Upper lobe of left lung (tissue), 6 donors: ENCODE measurements at regions not wholly inside any gene's neighbourhood (a gene's known extent, or its start where the extent isn't known, plus 50 kb on each side); places are given as distances from the start of the nearest gene placed in this dataset.

Experiments
- ATAC-seq, 2 donors: fragments of 200-7000 bp; cut with Tn5 transposase; one replicate each; pipeline ENCODE4 v1.9.1; 2022; ENCODE audit warnings: mild to moderate bottlenecking in 2 of 2, moderate library complexity in 2 of 2; ENCODE audit not compliant: low FRiP score in 2 of 2
- DNase-seq, 2 donors: peaks; one replicate each; pipeline ENCODE4 v3.0.0-alpha.2; 2019 to 2020
- H3K27ac ChIP-seq, 4 donors: fragments of 200-600 bp; sonication (generic); one replicate each; pipeline ENCODE4 v1.5.1; 2016 to 2019
- H3K27me3 ChIP-seq, 4 donors: fragments of 200-600 bp; sonication (generic); one replicate each; pipeline ENCODE4 v1.5.1; 2017 to 2019
- H3K36me3 ChIP-seq, 4 donors: fragments of 200-600 bp; sonication (generic); one replicate each; pipeline ENCODE4 v1.5.1; 2016 to 2019
- H3K4me1 ChIP-seq, 4 donors: fragments of 200-600 bp; sonication (generic); one replicate each; pipeline ENCODE4 v1.5.1; 2018 to 2019
- H3K4me3 ChIP-seq, 4 donors: fragments of 200-600 bp; sonication (generic); one replicate each; pipeline ENCODE4 v1.5.1; 2017 to 2019; ENCODE audit warnings: mild to moderate bottlenecking in 2 of 4, moderate library complexity in 1 of 4
- H3K9me3 ChIP-seq, 4 donors: fragments of 200-600 bp; sonication (generic); one replicate each; pipeline ENCODE4 v1.5.1; 2018 to 2019
- EP300 ChIP-seq, 4 donors: sonication (generic); formaldehyde crosslinking; IDR thresholded peaks; one replicate each; pipeline ENCODE4 v1.5.1; 2017; ENCODE audit warnings: antibody characterized with exemption in 4 of 4, control low read depth in 2 of 4
- POLR2A ChIP-seq, 4 donors: fragments of 450-650 bp; IDR thresholded peaks; one replicate each; pipeline ENCODE4 v1.5.1; 2016 to 2017; ENCODE audit warnings: antibody characterized with exemption in 4 of 4, mild to moderate bottlenecking in 2 of 4
- POLR2AphosphoS5 ChIP-seq, 2 donors: sonication (generic); formaldehyde crosslinking; IDR thresholded peaks; one replicate each; pipeline ENCODE4 v1.5.1; 2017; ENCODE audit warnings: antibody characterized with exemption in 2 of 2
- WGBS, 2 donors: methylation state at CpG; one replicate each; pipeline ENCODE4 v1.1.5; 2017 to 2018; 5-methylcytosine and 5-hydroxymethylcytosine counted together
- TF ChIP-seq, protein P1 (sequence below), 6 experiments: fragments of 450-650 bp in 4 of 6; fragments of 200-600 bp in 2 of 6; sonication (generic) in 2 of 6; IDR thresholded peaks; one replicate each; pipeline ENCODE4 v1.5.1; 2016 to 2019; ENCODE audit warnings: antibody characterized with exemption in 6 of 6
- donor health status: DM: no; HTN: no; CAD: no; lungs with moderate emphysema.
- donor health status: DM: no; HTN: yes; CAD: no; lungs with severe emphysema.

DNA sequence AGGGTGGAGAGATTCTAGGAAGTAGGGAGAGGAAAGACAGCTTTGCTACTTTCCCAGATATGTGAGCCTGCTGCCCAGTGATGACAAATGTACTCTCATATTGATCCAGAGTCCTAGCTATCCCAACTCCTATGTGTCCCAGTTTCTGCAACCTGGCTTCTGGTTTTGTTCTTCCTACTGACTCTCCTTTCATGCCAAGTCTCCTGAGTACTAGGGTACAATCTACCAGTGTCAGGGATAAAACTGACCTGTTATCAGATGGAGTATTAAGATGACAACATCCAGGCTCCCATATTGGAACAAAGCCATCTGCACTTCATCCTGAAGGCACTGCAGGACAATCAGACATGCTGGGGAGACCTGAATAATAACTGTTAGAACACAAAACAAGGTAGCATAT, 233.7 kb upstream of the PHYHIPL start:
- no peak overlapping the region for H3K27ac ChIP-seq
- DNase-seq (no peak), ATAC-seq (no peak)
- no peaks in the 10 kb centered on the region for H3K36me3 ChIP-seq
- no peaks in the 10 kb centered on the region for H3K27me3 ChIP-seq
- TF ChIP-seq POLR2A (IDR thresholded peaks at IDR 0.05), result no peak
- TF ChIP-seq, protein P1, sequence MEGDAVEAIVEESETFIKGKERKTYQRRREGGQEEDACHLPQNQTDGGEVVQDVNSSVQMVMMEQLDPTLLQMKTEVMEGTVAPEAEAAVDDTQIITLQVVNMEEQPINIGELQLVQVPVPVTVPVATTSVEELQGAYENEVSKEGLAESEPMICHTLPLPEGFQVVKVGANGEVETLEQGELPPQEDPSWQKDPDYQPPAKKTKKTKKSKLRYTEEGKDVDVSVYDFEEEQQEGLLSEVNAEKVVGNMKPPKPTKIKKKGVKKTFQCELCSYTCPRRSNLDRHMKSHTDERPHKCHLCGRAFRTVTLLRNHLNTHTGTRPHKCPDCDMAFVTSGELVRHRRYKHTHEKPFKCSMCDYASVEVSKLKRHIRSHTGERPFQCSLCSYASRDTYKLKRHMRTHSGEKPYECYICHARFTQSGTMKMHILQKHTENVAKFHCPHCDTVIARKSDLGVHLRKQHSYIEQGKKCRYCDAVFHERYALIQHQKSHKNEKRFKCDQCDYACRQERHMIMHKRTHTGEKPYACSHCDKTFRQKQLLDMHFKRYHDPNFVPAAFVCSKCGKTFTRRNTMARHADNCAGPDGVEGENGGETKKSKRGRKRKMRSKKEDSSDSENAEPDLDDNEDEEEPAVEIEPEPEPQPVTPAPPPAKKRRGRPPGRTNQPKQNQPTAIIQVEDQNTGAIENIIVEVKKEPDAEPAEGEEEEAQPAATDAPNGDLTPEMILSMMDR (IDR thresholded peaks at IDR 0.05), result no peak
- no peak for TF ChIP-seq EP300 (IDR thresholded peaks at IDR 0.05)
- TF ChIP-seq POLR2AphosphoS5 (IDR thresholded peaks at IDR 0.05), result no peak
- no peak overlapping the region for H3K4me3 ChIP-seq
- H3K4me1 ChIP-seq, result peaks cover 0 to 3% (median 0%) of the 10 kb centered on the region in 4 donors
- no peaks in the 10 kb centered on the region for H3K9me3 ChIP-seq

DNA sequence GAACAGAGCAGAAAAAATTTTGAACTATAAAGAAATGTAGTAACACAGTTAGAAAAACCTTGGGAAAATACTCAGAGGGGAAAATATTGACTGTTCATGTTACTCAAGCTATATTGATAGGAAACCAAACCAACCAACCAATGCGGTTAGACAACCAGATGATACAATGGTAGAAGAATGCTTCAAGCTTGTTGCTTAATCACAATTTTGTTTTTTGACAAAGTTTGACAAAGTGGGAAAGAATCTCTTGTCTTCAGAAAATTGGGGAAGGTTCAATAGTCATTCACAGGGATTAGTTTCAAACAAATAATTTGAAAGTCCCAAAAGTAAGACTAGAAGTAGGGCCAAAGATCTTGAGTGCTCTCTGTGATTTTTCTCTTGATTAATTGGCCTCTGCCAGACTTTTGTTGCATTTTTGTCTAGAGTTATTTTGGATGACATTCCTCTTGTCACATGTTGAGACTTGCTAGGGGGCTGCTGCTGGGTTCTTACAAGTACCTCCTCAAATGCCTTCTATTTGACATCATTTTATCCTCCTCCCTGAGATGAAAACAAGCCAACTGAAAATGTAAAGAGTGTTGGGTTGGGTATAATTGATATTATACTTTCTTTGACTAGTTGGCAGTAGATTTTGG, 233.1 kb upstream of the PHYHIPL start:
- H3K4me1 ChIP-seq, result peaks cover 0 to 3% (median 0%) of the 10 kb centered on the region in 4 donors
- ATAC-seq (no peak), DNase-seq (no peak)
- no peaks in the 10 kb centered on the region for H3K36me3 ChIP-seq
- no peak for TF ChIP-seq POLR2AphosphoS5 (IDR thresholded peaks at IDR 0.05)
- no peak for TF ChIP-seq EP300 (IDR thresholded peaks at IDR 0.05)
- 91 to 95% methylated on average over 1 of the region's 1 CpG for WGBS, 2 donors
- H3K27me3 ChIP-seq, result no peaks in the 10 kb centered on the region
- no peak overlapping the region for H3K27ac ChIP-seq
- no peaks in the 10 kb centered on the region for H3K9me3 ChIP-seq
- H3K4me3 ChIP-seq, result no peak overlapping the region

DNA sequence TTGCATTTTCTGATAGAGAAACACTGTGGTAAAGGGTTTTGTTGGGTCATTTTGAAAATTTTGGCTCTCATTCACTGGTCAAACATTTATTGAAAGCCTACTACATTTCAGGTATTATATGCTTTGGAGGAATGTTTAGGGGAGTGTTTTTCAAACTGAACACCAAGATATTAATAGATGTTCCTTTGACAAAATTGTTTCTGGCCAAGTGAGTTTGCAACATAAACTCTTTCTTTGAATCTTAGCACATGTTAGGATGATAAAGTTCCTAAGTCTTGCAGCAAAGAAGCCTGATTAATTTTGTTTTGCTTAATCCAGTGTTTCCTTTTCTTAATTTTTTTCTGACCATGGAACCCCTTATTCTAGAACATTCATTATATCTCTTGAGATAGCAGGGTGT, 232.5 kb upstream of the PHYHIPL start:
- Histone ChIP-seq H3K27ac (no peak overlapping the region), H3K4me1 (peaks cover 0 to 3% (median 0%) of the 10 kb centered on the region in 4 donors)

DNA sequence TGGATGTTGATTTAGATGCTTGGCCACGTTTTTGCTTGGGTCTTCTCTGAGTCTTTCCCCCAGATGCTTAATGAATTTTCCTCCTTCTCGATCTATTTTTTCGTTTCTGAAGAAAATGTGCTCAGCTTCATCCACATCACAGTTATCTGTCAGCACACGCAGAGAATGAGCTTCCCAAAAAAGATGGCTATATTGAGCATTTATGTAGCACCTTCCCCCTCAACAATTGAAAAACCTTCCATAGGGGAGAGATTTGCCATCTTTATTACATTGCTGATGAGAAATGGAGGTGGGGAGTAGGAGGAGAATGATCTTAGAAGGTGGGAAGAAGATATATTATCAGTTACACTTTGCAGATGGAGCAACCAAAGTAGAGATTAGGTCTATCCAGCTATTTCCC, 228.1 kb upstream of the PHYHIPL start:
- H3K27me3 ChIP-seq, result no peaks in the 10 kb centered on the region
- no peak overlapping the region for H3K27ac ChIP-seq
- H3K36me3 ChIP-seq, result no peaks in the 10 kb centered on the region
- no peak for DNase-seq
- no peak overlapping the region for H3K4me3 ChIP-seq
- ATAC-seq, result no peak
- H3K9me3 ChIP-seq, result no peaks in the 10 kb centered on the region
- WGBS, 2 donors, result 77 to 78% methylated on average over 4 of the region's 4 CpGs
- TF ChIP-seq POLR2A (IDR thresholded peaks at IDR 0.05) (no peak), POLR2AphosphoS5 (IDR thresholded peaks at IDR 0.05) (no peak), EP300 (IDR thresholded peaks at IDR 0.05) (no peak)
- TF ChIP-seq, protein P1 (IDR thresholded peaks at IDR 0.05), result no peak
- H3K4me1 ChIP-seq, result peaks cover 0 to 3% (median 0%) of the 10 kb centered on the region in 4 donors

More for the DNA sequence above, 232.5 kb upstream of the PHYHIPL start:
- ATAC-seq (no peak), DNase-seq (no peak)
- no peak for TF ChIP-seq EP300 (IDR thresholded peaks at IDR 0.05)
- no peak for TF ChIP-seq POLR2A (IDR thresholded peaks at IDR 0.05)
- TF ChIP-seq, protein P1 (IDR thresholded peaks at IDR 0.05), result no peak
- TF ChIP-seq POLR2AphosphoS5 (IDR thresholded peaks at IDR 0.05), result no peak
- Histone ChIP-seq H3K4me3 (no peak overlapping the region), H3K27me3 (no peaks in the 10 kb centered on the region), H3K36me3 (no peaks in the 10 kb centered on the region), H3K9me3 (no peaks in the 10 kb centered on the region)

DNA sequence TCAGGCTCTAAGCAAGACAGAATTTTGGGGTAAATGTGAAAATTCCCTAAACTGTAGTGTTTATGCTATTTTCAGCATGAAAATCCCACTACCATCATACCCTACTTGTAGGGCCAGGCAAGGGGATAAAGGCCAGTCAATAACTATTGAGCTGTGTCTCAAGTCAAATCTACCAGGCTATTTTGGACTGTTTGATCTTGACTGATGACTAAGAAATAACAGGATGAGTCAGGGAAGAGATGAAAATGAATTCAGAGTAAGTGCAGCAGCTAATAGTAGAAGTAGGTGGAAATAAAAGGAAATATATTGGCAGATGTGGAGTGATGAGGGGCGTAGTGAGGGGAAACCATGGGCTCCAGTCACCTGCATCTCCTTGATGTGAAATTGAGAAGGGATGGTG, 225.8 kb upstream of the PHYHIPL start:
- Histone ChIP-seq H3K9me3 (no peaks in the 10 kb centered on the region), H3K4me1 (no peaks in the 10 kb centered on the region), H3K4me3 (no peak overlapping the region), H3K27me3 (no peaks in the 10 kb centered on the region), H3K27ac (no peak overlapping the region), H3K36me3 (no peaks in the 10 kb centered on the region)
- DNase-seq (no peak), ATAC-seq (no peak)
- 67 to 68% methylated on average over 1 of the region's 1 CpG for WGBS, 2 donors
- TF ChIP-seq POLR2A (IDR thresholded peaks at IDR 0.05), result no peak
- TF ChIP-seq POLR2AphosphoS5 (IDR thresholded peaks at IDR 0.05), result no peak
- TF ChIP-seq, protein P1 (IDR thresholded peaks at IDR 0.05), result no peak
- TF ChIP-seq EP300 (IDR thresholded peaks at IDR 0.05), result no peak
